22Rv1 (cell line): ENCODE measurements at regions not wholly inside any gene's neighbourhood (a gene's known extent, or its start where the extent isn't known, plus 50 kb on each side); places are given as distances from the start of the nearest gene placed in this dataset.

Source experiments
- CTCF ChIP-seq: fragments of 450-650 bp; IDR thresholded peaks from 2 replicates; pipeline ENCODE4 v1.5.1; 2017; ENCODE audit warnings: mild to moderate bottlenecking
- ZFX ChIP-seq: fragments of 450-650 bp; IDR thresholded peaks from 2 replicates; pipeline ENCODE4 v1.6.1; 2017; ENCODE audit warnings: antibody characterized with exemption, borderline replicate concordance

GRCh38 chr7:46550864-46551263 lies 629.8 kb upstream of the IGFBP3 start:
- no peak for TF ChIP-seq CTCF
- no peak for TF ChIP-seq ZFX
